Ovary (tissue), 1 donor: ENCODE measurements at regions not wholly inside any gene's neighbourhood (a gene's known extent, or its start where the extent isn't known, plus 50 kb on each side); places are given as distances from the start of the nearest gene placed in this dataset.

Experiments
- EP300 ChIP-seq: sonication (generic); formaldehyde crosslinking; IDR thresholded peaks from one replicate; pipeline ENCODE4 v1.6.1; 2017; ENCODE audit warnings: antibody characterized with exemption
- POLR2A ChIP-seq: fragments of 450-650 bp; IDR thresholded peaks from one replicate; pipeline ENCODE4 v1.6.1; 2017; ENCODE audit warnings: antibody characterized with exemption, mild to moderate bottlenecking, moderate library complexity

DNA sequence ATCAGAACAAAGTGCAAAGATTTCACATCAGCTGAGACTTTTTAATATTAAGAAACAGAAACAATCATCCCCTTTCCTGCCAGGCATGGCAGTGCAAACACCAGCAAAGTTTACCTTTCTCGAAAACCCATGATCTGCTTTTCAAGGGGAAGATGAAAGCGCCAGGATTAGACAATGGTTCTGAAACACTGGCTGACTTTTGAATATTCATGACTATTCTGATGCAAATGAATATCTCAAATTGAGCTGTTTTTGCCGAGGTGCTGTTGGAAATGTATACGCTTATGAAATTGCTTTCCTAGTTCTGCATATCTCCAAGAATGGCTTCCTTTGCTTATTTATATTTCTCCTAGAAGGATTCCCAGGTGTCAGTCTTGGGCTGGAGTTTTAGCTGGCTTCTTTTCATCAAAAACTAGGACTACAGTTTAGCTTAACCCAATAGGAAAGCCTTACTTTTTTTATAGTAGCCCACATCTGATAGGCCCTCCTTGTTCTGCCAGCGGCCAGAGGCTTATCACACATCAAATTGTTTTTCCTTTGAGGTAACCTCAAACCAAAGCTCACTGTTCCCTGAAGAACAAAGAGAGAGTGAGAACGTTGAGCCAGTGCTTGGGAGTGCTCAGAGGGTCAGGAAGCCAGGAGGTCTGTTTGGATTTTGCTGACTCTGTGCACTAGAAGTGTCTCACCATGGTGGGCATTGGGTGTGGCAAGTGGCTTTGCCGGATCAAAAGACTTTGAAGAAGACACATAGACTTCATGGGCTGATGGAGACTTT, 74.0 kb upstream of the PLCL2 start:
- TF ChIP-seq POLR2A (no peak), EP300 (no peak)
